Skin epidermis (tissue), 12 donors: ENCODE measurements at regions not wholly inside any gene's neighbourhood (a gene's known extent, or its start where the extent isn't known, plus 50 kb on each side); places are given as distances from the start of the nearest gene placed in this dataset.
"Not testable (repeated sequence)": the region's sequence is repeated elsewhere in the genome, so short reads cannot be mapped to it uniquely, and the experiment has no call there.

ENCODE experiments used
- H3K27ac ChIP-seq, 21 experiments: fragments of 200-600 bp; sonication (generic) in 11 of 21; one replicate each; pipeline ENCODE4 v1.5.0; 2020; ENCODE audit warnings: mild to moderate bottlenecking in 3 of 21, inconsistent platforms in 2 of 21, moderate library complexity in 2 of 21
- H3K4me3 ChIP-seq, 7 experiments: fragments of 200-600 bp; sonication (generic) in 2 of 7; one replicate each; pipeline ENCODE4 v1.5.0; 2020; ENCODE audit warnings: inconsistent platforms in 2 of 7, mild to moderate bottlenecking in 2 of 7, moderate library complexity in 1 of 7

- H3K27ac ChIP-seq: no peak overlapping the region
- no peak overlapping the region for H3K4me3 ChIP-seq
Measured at GRCh38 chr13:38166116-38166515, 183.5 kb upstream of the UFM1 start.

DNA sequence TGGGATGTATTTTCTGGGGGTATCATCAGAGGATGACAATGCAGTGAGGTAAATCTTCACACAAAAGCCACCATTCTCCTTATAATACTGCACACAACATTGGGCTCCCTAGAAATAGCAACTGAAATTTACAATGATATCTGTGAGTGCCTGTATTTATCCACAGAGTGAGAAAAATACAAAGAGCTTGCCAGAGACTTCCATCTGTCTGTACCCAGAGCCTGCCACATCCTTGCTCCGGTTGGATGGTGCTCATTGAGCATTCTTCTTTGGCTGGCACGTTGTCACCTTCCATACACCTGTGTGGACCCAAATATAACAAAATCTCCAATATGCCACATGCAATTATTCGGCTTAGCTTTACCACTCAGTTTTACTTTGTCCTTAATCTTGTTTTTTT, 189.5 kb upstream of the UFM1 start:
- no peak overlapping the region for H3K4me3 ChIP-seq
- no peak overlapping the region for H3K27ac ChIP-seq

DNA sequence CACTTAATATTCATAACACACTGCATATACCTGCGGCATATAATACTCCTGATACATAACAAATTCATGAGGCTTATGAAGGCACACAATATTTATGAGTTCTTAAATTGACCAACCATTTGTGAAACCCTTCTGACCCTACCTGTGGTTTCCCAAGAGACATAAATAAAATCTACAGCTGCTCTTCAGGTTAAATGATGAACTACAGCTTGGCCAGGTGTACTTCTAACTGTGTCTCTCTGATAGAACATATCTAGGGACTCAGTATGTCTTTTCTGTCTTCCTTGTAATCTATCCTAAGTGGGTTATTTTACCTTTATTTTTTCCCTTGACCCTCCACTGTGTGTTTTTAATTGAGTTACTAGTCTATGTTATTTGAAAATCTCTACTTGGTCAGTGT, 189.9 kb upstream of the UFM1 start:
- Histone ChIP-seq H3K27ac (no peak overlapping the region), H3K4me3 (no peak overlapping the region)

GRCh38 chr13:38147050-38147449, 202.6 kb upstream of the UFM1 start:
- Histone ChIP-seq H3K4me3 (no peak overlapping the region), H3K27ac (no peak overlapping the region)

GRCh38 chr13:38141792-38142191, 207.9 kb upstream of the UFM1 start:
- H3K27ac ChIP-seq: no peak overlapping the region

GRCh38 chr13:38135592-38135991, 214.1 kb upstream of the UFM1 start:
- H3K4me3 ChIP-seq: no peak overlapping the region
- no peak overlapping the region for H3K27ac ChIP-seq

More at GRCh38 chr13:38141792-38142191, 207.9 kb upstream of the UFM1 start:
- H3K4me3 ChIP-seq: no peak overlapping the region

DNA sequence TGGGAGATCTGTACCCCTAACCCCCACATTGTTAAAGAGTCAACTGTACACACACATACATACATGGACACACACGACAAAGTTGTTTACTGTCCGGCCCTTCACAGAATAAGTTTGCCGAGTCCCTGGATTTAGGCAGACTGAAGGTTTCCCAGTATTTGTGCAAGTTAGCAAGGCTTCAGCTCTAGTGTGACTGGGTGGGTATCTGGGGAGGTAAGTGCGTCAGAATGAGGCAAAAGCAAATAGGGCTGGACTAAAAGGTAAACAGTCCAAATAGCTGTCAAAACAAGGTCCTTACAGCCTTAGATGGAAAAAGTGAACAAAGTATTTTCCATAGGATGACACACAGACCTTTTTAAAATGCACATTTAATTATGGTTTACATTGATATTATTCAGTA, 228.4 kb upstream of the UFM1 start:
- H3K27ac ChIP-seq: no peak overlapping the region
- no peak overlapping the region for H3K4me3 ChIP-seq

DNA sequence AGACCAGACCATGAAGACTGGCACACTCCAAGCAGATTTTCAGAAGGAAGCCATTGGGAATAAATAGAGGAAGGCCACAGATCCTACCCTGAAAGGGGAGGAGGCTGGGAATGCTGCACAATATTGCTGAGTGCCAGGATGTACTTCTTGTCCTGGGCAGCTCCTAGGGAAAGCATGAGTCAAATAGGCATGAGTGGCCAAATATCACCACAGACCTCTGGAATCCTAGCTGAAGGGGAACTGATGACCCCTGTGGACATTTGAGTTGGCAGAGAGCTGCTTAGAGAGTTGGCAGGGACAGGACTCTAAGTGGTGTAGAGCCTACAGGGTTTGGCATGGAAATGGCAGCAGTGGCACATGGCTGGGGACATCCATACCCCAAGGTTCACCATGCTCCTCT, 234.3 kb upstream of the TRPC4 start:
- Histone ChIP-seq H3K4me3 (no peak overlapping the region), H3K27ac (no peak overlapping the region)

GRCh38 chr13:38099751-38100150, 230.2 kb upstream of the TRPC4 start:
- Histone ChIP-seq H3K27ac (no peak overlapping the region), H3K4me3 (no peak overlapping the region)

DNA sequence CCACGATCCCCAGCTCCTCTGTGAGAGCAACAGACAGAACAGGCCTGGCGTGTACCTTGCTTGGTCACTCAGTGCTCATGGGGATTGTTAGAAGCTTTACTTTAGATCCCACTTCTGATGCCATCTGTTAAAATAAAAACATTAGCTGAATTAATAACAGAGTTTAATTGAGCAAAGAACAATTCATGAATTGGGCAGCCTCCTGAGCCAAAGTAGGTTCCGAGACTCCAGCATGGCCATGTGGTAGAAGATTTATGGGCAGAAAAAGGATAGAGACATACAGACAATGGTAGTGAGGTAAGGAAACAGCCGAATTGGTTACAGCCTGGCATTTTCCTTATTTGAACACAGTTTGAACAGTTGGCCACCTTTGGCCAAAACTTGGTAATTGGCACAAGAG, 223.9 kb upstream of the TRPC4 start:
- H3K4me3 ChIP-seq: no peak overlapping the region

DNA sequence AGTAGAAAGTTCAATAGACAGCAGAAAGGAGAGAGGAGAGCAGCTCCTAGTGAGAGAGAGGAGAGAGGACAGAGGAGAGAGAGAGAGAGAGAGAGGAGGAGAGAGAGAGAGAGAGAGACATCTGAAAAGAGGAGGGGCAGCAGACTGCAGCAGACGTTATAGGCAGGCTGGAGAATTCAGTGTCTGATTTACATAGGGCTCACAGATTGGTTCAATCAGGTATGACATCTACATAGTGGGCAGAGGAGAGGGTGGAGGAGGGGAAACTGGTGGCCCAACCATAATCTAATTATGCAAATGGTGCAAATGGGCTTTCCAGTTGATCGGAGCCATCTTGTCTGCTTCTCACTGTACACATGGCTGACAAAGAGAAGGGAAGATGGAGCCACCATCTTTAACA, 221.3 kb upstream of the TRPC4 start:
- H3K4me3 ChIP-seq: no peak overlapping the region
- H3K27ac ChIP-seq: no peak overlapping the region

More for the DNA sequence above, 223.9 kb upstream of the TRPC4 start:
- H3K27ac ChIP-seq: no peak overlapping the region

GRCh38 chr13:38086721-38087120, 217.1 kb upstream of the TRPC4 start:
- Histone ChIP-seq H3K4me3 (no peak overlapping the region), H3K27ac (no peak overlapping the region)

DNA sequence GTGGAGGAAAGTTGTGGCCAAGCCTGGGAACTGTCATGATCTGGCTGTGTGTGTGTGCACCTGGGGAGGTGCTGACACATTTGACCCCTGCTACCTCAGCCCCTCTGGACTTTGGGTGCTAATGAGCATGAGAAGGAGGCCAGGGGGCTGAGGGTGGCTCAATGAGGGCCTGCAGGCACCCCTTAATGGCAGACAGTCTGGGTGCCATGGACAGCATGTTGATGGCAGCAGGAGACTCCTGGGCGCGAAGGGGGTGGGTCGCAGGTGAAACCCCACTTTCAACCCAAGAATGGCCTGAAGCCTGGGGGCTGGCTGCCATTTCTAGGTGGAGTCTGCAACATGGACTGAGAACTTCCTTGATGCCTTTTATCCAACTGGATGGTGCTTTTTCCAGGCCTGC, 216.4 kb upstream of the TRPC4 start:
- Histone ChIP-seq H3K27ac (no peak overlapping the region), H3K4me3 (no peak overlapping the region)

DNA sequence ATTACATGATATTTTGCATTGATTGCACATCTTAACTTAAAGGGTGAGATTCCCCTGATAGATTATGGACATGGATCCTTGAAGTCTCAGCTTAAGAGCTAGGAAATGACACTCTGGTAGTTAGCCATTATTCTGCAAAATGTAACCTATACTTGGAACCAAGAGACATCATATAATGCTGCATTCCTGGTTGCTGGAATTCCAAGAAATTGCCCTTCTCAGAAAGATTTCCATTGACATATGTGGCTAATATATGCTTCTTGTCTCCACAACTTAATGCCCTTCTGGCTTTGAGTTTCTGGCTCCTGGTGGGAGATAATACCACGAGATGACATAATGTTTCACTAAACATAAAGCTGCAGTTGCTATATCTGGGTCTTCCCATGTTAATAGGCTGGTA, 204.4 kb upstream of the TRPC4 start:
- no peak overlapping the region for H3K4me3 ChIP-seq
- H3K27ac ChIP-seq: no peak overlapping the region

DNA sequence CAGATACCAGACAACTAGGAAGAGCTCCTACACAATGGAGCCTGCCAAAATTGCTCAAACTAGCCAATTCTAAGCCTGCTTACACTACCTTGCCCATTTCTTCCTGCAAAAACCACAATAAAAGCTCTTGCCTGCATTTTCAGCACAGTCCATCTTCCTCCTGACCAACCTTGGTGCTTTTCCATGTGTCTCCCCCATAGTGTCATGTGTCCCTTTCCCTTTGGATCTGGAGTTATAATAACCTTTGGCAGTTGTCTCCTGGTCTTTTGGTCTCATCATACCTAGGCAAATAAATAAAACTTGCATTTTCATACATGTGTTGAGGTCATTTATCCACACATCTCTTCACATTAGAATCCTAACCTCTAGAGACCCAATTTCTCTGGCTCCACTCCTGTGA, 203.1 kb upstream of the TRPC4 start:
- Histone ChIP-seq H3K4me3 (no peak overlapping the region), H3K27ac (no peak overlapping the region)

GRCh38 chr13:38071340-38071739, 201.8 kb upstream of the TRPC4 start:
- not testable (repeated sequence) for H3K27ac ChIP-seq, H3K4me3 ChIP-seq

- Histone ChIP-seq H3K4me3 (no peak overlapping the region), H3K27ac (no peak overlapping the region)
Measured at GRCh38 chr13:38053896-38054295, 184.3 kb upstream of the TRPC4 start.

DNA sequence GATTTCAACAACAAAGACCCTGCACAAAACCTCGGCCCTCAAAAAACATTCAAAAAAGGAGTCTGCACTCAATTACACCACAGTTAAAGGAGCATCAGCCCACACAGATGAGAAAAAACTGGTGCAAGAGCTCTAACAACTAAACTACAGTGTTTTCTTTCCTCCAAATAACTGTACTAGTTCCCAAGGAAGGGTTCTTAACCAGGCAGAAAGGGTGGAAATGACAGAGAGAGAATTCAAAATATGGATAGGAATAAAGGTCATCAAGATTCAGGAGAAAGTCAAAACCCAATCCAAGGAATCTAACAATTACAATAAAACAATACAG, 176.4 kb upstream of the TRPC4 start:
- Histone ChIP-seq H3K27ac (no peak overlapping the region), H3K4me3 (no peak overlapping the region)

DNA sequence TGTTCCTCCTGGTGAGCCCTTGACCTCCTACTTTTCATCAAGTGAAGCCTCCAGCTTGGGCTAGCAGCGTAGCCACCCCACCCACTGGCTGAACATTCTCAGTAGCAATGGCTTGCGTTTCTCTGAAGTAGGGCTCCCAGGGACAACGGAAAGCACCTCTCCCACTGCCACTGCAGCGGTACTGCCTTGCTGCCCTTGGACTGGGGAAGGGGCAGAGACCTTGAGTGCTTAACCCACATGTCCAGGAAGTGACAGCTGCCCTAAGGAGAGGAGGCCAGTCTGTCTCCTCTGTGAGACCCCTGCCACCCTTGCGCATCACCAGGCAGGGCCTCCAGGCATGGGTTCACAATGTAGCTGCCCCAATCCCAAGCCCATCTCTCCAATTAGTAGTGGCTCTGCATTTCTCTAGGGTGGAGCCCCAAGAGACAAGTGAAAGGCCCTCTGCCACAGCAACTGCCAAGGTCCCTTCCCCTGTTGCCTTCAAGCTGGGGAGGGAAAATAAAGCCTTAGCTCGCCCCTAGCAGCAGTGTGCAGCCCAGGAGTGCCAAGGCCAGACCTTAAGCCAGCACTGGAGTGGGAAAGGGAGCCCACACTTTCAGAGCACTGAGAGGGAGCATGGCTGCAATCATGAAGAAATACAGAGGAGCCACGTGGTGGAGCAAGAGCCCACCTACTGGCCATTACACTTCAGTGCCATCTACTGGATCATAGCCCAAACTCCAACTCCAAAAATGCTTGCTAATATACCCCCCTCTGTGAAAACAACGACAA, 175.9 kb upstream of the TRPC4 start:
- no peak overlapping the region for H3K4me3 ChIP-seq

DNA sequence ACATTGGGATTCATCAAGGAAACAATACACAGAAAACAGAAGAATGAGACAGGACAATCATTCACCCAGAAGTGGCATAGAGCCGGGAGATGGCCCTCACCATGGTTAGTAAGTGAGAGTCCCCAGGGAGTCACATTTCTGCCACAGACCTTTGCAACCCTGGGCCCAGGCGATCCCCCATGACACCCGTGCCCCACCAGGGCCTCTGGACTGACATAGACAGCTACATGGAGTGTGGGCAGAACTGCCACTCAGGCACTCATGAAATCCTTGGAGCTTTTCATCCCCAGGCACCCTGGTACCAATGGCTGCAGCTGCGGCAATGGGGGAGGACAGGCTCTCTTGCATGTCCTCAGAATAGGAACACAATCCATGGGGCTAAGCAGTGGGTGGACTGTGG, 174.5 kb upstream of the TRPC4 start:
- H3K27ac ChIP-seq: no peak overlapping the region
- no peak overlapping the region for H3K4me3 ChIP-seq

More for the DNA sequence above, 175.9 kb upstream of the TRPC4 start:
- H3K27ac ChIP-seq: no peak overlapping the region

DNA sequence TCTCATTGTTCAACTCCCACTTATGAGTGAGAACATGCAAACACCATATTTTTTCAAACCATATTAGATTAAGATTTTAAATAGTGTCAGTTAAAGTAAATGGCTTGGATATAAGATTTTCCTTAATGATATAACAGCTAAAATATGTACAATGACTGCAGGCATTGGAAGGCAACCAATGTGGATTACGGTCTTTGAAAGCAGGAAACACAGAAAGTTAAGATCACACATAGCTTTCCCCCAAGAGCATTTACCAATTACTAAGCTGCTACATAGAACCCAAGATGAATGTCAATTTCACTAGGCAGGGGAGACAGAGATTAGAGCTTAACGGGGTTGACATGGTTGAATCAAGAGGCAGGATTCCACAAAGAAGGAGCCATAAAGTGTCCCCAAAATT, 173.2 kb upstream of the TRPC4 start:
- H3K27ac ChIP-seq: no peak overlapping the region
- no peak overlapping the region for H3K4me3 ChIP-seq

GRCh38 chr13:38024431-38024830, 154.9 kb upstream of the TRPC4 start:
- Histone ChIP-seq H3K4me3 (no peak overlapping the region), H3K27ac (no peak overlapping the region)
